Right atrium auricular region (tissue), 2 donors: ENCODE measurements at regions not wholly inside any gene's neighbourhood (a gene's known extent, or its start where the extent isn't known, plus 50 kb on each side); places are given as distances from the start of the nearest gene placed in this dataset.

ENCODE experiments used
- DNase-seq: peaks from one replicate; pipeline ENCODE4 v3.0.0-alpha.2; 2019; ENCODE audit warnings: low spot score
- H3K27ac ChIP-seq, 2 donors: fragments of 200-600 bp; sonication (generic); 1 replicate in 1 of 2; 2 replicates in 1 of 2; pipeline ENCODE4 v1.5.1; 2016 to 2019
- H3K27me3 ChIP-seq, 2 donors: fragments of 200-600 bp; sonication (generic); one replicate each; pipeline versions ENCODE4 v1.5.1 to v1.6.0; 2017 to 2019
- H3K36me3 ChIP-seq: fragments of 200-600 bp; sonication (generic); one replicate; pipeline ENCODE4 v1.5.1; 2016
- H3K4me1 ChIP-seq, 2 donors: fragments of 200-600 bp; sonication (generic); one replicate each; pipeline versions ENCODE4 v1.5.1 to v1.6.0; 2017 to 2019
- H3K4me3 ChIP-seq, 2 donors: fragments of 200-600 bp; sonication (generic); 1 replicate in 1 of 2; 2 replicates in 1 of 2; pipeline ENCODE4 v1.5.1; 2017 to 2019; ENCODE audit warnings: mild to moderate bottlenecking in 1 of 2, moderate library complexity in 1 of 2
- H3K9me3 ChIP-seq, 2 donors: fragments of 200-600 bp; sonication (generic); one replicate each; pipeline ENCODE4 v1.5.1; 2019
- TF ChIP-seq, protein P1 (sequence below), 2 donors: fragments of 200-600 bp; sonication (generic); IDR thresholded peaks; one replicate each; pipeline ENCODE4 v1.5.1; 2019; ENCODE audit warnings: antibody characterized with exemption in 2 of 2

DNA sequence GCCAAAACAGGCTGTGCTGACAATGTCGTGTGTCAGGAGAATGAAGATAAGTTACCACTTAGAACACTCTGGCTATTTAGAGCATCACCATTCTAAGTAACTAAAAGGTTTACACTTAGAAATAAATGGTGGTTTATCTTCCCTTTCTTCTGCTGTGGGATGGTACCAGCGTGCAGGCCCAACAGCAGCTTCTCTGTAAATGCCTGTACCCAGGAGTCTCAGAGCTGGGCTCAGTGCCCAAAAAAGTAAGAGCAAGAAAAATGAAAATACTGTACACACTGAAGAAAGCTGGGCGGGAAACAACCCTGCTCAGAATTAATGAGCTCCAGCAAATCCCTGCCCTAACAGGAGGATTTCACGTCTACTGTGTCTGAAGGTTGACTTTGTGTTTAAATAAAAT, 206.5 kb downstream of the MFSD1 start:
- Histone ChIP-seq H3K36me3 (no peaks in the 10 kb centered on the region), H3K4me1 (no peaks in the 10 kb centered on the region), H3K27ac (no peak overlapping the region), H3K9me3 (no peaks in the 10 kb centered on the region), H3K4me3 (no peak overlapping the region), H3K27me3 (no peaks in the 10 kb centered on the region)
- no peak for DNase-seq
- TF ChIP-seq, protein P1, sequence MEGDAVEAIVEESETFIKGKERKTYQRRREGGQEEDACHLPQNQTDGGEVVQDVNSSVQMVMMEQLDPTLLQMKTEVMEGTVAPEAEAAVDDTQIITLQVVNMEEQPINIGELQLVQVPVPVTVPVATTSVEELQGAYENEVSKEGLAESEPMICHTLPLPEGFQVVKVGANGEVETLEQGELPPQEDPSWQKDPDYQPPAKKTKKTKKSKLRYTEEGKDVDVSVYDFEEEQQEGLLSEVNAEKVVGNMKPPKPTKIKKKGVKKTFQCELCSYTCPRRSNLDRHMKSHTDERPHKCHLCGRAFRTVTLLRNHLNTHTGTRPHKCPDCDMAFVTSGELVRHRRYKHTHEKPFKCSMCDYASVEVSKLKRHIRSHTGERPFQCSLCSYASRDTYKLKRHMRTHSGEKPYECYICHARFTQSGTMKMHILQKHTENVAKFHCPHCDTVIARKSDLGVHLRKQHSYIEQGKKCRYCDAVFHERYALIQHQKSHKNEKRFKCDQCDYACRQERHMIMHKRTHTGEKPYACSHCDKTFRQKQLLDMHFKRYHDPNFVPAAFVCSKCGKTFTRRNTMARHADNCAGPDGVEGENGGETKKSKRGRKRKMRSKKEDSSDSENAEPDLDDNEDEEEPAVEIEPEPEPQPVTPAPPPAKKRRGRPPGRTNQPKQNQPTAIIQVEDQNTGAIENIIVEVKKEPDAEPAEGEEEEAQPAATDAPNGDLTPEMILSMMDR (IDR thresholded peaks at IDR 0.05), result no peak

DNA sequence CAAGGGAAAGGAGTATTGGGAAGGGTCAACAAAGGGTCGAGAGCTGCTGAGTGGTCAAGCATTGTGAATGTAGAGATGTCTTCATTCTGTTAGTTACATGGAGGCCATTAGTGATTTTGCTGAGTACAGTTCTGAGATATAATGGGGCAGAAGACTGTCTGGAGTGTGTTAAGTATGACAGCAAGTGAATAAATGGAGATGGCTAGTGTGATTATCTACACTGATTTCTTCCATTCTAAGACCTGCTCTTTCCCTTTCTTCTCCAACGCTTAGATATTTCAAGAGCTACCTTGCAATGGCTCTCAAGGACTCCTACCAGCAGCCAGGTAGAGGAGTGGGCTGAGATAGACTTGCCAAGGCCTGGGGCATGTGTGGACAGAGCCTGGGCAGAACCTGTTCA, 216.5 kb downstream of the MFSD1 start:
- TF ChIP-seq, protein P1 (IDR thresholded peaks at IDR 0.05), result no peak

DNA sequence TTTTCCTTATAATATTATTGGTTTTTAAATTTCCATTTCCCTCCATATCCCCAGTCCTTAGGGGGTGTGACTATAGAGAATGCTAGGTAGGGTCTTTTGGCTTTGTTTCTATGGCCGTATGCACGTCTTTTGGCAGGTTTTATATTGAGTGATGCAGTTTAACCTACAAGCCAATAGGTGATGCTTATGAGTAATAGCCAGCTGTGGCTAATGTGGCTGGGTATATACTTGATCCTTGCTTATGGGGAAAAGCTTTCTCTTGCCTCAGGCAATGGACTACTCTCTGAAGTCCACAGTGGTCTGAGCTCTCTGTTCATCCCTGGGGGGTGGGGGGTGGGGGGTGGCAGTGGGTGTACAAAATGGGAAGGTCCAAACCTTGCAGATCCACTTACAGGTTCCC, 223.9 kb downstream of the MFSD1 start:
- no peaks in the 10 kb centered on the region for H3K27me3 ChIP-seq

More for the DNA sequence above, 216.5 kb downstream of the MFSD1 start:
- Histone ChIP-seq H3K36me3 (no peaks in the 10 kb centered on the region), H3K27me3 (no peaks in the 10 kb centered on the region), H3K4me3 (no peak overlapping the region), H3K4me1 (no peaks in the 10 kb centered on the region), H3K27ac (no peak overlapping the region), H3K9me3 (peaks cover 0 to 22% of the 10 kb centered on the region in 2 donors)
- no peak for DNase-seq

DNA sequence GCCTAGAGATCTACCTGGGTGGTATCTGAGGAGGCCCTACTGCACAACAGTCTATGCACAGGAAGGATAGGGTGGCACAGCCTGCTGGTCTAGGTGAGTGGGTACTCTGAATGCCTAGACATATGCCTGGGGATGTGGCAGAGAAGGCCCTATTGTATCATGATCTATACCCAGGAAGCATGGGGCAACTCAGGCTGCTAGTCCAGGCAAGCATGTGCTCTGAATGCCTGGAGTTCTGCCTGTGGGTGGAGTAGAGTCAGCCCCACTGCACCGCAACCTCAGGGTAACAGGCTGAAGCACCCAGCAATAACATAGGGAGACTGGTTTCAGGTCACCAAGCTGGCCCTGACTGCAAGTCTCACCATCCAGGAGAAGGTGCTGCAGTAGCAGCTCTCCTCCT, 224.7 kb downstream of the MFSD1 start:
- H3K36me3 ChIP-seq, result no peaks in the 10 kb centered on the region
- no peak overlapping the region for H3K4me3 ChIP-seq
- H3K9me3 ChIP-seq, result peaks cover 0 to 26% of the 10 kb centered on the region in 2 donors
- no peak for DNase-seq
- H3K4me1 ChIP-seq, result no peaks in the 10 kb centered on the region
- H3K27ac ChIP-seq, result no peak overlapping the region
- no peaks in the 10 kb centered on the region for H3K27me3 ChIP-seq
- TF ChIP-seq, protein P1 (IDR thresholded peaks at IDR 0.05), result no peak

More for the DNA sequence above, 223.9 kb downstream of the MFSD1 start:
- TF ChIP-seq, protein P1 (IDR thresholded peaks at IDR 0.05), result no peak
- Histone ChIP-seq H3K27ac (no peak overlapping the region), H3K9me3 (peaks cover 0 to 30% of the 10 kb centered on the region in 2 donors), H3K4me1 (no peaks in the 10 kb centered on the region), H3K36me3 (no peaks in the 10 kb centered on the region), H3K4me3 (no peak overlapping the region)
- no peak for DNase-seq

DNA sequence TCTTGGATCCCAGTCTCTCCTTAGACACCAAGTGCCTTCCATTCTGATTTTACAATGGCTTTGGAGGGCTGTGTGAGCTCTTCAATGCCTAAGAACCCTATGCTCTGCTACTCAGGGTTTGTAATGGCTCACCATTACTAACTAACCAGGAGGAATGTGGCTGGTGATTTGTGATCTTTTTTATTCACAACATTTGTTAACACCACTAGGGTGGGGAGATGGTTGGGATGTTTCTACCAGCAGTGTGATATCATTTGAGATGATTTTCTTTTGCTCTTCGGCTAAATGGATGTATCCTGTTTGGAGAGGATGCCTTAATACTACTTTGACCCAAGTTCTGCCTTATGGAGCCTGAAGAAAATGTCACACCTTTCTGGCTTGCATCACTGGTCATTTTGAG, 226.9 kb downstream of the MFSD1 start:
- no peak overlapping the region for H3K4me3 ChIP-seq
- H3K36me3 ChIP-seq, result no peaks in the 10 kb centered on the region
- TF ChIP-seq, protein P1 (IDR thresholded peaks at IDR 0.05), result no peak
- no peaks in the 10 kb centered on the region for H3K27me3 ChIP-seq
- peaks cover 0 to 5% of the 10 kb centered on the region in 2 donors for H3K9me3 ChIP-seq
- H3K27ac ChIP-seq, result no peak overlapping the region
- no peak for DNase-seq
- no peaks in the 10 kb centered on the region for H3K4me1 ChIP-seq

DNA sequence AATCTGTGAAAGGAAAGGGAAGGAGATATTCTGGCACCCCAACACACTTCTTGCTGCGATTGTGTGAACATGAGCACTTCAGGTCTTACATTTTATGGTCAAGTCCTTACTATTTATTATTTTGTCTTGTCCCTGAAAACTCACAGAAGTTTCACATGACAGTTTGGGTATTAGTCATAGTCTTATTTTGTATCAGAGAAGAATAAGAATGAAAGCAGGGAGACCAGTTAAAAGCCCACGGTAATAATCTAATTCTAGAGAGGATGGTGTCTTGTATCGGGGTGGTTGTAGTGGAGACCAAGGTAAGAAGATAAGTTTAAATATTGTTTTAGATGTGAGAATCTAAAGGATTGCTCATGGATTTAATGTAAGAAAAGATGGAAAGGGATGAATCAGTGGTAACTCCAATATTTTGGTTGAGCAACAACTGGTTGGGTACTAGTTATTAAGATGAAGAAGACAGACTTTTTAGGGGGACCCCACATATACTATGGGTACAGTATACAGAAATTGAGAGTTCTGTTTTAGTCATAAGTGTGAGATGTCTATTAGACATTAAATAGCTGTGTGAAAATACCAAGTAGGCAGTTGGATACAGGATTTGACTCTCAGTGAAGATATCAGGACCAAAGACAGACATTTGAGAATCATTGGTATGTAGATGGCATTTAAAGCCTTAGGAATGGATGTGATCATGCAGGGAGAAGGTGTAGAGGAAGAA, 227.6 kb downstream of the MFSD1 start:
- no peaks in the 10 kb centered on the region for H3K36me3 ChIP-seq
- H3K9me3 ChIP-seq, result peaks cover 0 to 3% of the 10 kb centered on the region in 2 donors
- no peak overlapping the region for H3K27ac ChIP-seq
- no peaks in the 10 kb centered on the region for H3K4me1 ChIP-seq
- no peaks in the 10 kb centered on the region for H3K27me3 ChIP-seq
- TF ChIP-seq, protein P1 (IDR thresholded peaks at IDR 0.05), result no peak
- no peak for DNase-seq
- H3K4me3 ChIP-seq, result no peak overlapping the region
